AG04450 (cell line): ENCODE measurements at regions not wholly inside any gene's neighbourhood (a gene's known extent, or its start where the extent isn't known, plus 50 kb on each side); places are given as distances from the start of the nearest gene placed in this dataset.

Experiments
- CTCF ChIA-PET: fragments of 300-600, 350-600 bp; formaldehyde crosslinking; extraction: SDS; loops from one replicate; lab custom pipeline; 2022; ENCODE audit warnings: antibody characterized with exemption, inconsistent platforms; lab: Charles Lee
- POLR2A ChIA-PET: fragments of 350-600 bp; formaldehyde crosslinking; extraction: SDS; loops from one replicate; lab custom pipeline; 2021; ENCODE audit warnings: antibody characterized with exemption, inconsistent platforms; lab: Yijun Ruan, JAX
- DNase-seq: peaks from one replicate; pipeline ENCODE4 v3.0.0-alpha.2; 2011; ENCODE audit warnings: low read depth, low spot score
- H3K27ac ChIP-seq: one replicate; pipeline ENCODE4 v1.5.1; 2012; ENCODE audit warnings: low read depth, low read length, control low read depth
- H3K27me3 ChIP-seq: one replicate; pipeline ENCODE4 v1.6.0; 2012; ENCODE audit warnings: low read length; ENCODE audit not compliant: control insufficient read depth, insufficient read depth
- H3K4me3 ChIP-seq: 2 replicates; pipeline ENCODE4 v1.5.1; 2011; ENCODE audit warnings: mild to moderate bottlenecking, low read depth, low read length, control low read depth
- H3K9me3 ChIP-seq: 2 replicates; pipeline ENCODE4 v1.5.1; 2012; ENCODE audit warnings: low read length; ENCODE audit not compliant: control insufficient read depth, insufficient read depth
- TF ChIP-seq, protein P1 (sequence below): IDR thresholded peaks from 2 replicates; pipeline ENCODE4 v1.5.1; 2011; ENCODE audit warnings: low read depth, low read length, control low read depth, inconsistent platforms

- Histone ChIP-seq H3K27ac (no peak overlapping the region), H3K4me3 (no peak overlapping the region), H3K9me3 (peaks cover 4% of the 10 kb centered on the region; the same call in 1 of the 2 replicates), H3K27me3 (peaks cover 4% of the 10 kb centered on the region)
- ChIA-PET POLR2A (no interaction called here), CTCF (no interaction called here)
- no peak for DNase-seq
- TF ChIP-seq, protein P1, sequence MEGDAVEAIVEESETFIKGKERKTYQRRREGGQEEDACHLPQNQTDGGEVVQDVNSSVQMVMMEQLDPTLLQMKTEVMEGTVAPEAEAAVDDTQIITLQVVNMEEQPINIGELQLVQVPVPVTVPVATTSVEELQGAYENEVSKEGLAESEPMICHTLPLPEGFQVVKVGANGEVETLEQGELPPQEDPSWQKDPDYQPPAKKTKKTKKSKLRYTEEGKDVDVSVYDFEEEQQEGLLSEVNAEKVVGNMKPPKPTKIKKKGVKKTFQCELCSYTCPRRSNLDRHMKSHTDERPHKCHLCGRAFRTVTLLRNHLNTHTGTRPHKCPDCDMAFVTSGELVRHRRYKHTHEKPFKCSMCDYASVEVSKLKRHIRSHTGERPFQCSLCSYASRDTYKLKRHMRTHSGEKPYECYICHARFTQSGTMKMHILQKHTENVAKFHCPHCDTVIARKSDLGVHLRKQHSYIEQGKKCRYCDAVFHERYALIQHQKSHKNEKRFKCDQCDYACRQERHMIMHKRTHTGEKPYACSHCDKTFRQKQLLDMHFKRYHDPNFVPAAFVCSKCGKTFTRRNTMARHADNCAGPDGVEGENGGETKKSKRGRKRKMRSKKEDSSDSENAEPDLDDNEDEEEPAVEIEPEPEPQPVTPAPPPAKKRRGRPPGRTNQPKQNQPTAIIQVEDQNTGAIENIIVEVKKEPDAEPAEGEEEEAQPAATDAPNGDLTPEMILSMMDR = no peak
Measured at GRCh38 chr6:11397622-11398450, 139.7 kb upstream of the TMEM170B start.

DNA sequence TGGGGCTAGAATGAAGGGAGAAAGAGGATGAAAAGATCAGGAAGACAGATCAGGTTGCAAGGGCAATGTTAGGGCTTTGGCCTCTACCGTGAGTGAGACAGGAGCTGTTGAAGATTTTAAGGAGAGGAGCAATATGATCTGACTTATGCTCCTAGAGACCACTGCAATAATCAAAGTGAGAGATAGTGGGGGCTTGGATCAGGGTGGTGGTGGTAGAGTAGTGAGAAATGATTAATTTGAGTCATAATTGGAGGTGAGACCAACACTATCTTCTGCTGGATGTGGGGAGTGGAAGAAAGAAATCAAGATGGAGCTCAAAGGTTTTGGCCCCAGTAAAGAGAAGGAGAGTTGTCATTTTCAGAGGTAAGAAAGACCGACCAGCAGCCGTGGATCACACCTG lies 140.7 kb upstream of the TMEM170B start:
- no peaks in the 10 kb centered on the region for H3K9me3 ChIP-seq
- peaks cover 4% of the 10 kb centered on the region for H3K27me3 ChIP-seq
- H3K4me3 ChIP-seq = no peak overlapping the region
- CTCF ChIA-PET = no interaction called here
- POLR2A ChIA-PET = no interaction called here
- H3K27ac ChIP-seq = no peak overlapping the region
- TF ChIP-seq, protein P1 = no peak
- no peak for DNase-seq

- ChIA-PET CTCF (no interaction called here), POLR2A (no interaction called here)
- TF ChIP-seq, protein P1 = no peak
- no peak overlapping the region for H3K4me3 ChIP-seq
- H3K27ac ChIP-seq = no peak overlapping the region
- DNase-seq = no peak
- peaks cover 4% of the 10 kb centered on the region for H3K27me3 ChIP-seq
- H3K9me3 ChIP-seq = no peaks in the 10 kb centered on the region
Measured at GRCh38 chr6:11393713-11394627, 143.6 kb upstream of the TMEM170B start.

GRCh38 chr6:11392778-11393507 lies 144.6 kb upstream of the TMEM170B start:
- ChIA-PET POLR2A (no interaction called here), CTCF (no interaction called here)
- TF ChIP-seq, protein P1 = no peak
- DNase-seq = no peak
- H3K9me3 ChIP-seq = no peaks in the 10 kb centered on the region
- no peaks in the 10 kb centered on the region for H3K27me3 ChIP-seq
- no peak overlapping the region for H3K27ac ChIP-seq
- no peak overlapping the region for H3K4me3 ChIP-seq
